ENCODE measurements at regions not wholly inside any gene's neighbourhood (a gene's known extent, or its start where the extent isn't known, plus 50 kb on each side); places are given as distances from the start of the nearest gene placed in this dataset.

DNA sequence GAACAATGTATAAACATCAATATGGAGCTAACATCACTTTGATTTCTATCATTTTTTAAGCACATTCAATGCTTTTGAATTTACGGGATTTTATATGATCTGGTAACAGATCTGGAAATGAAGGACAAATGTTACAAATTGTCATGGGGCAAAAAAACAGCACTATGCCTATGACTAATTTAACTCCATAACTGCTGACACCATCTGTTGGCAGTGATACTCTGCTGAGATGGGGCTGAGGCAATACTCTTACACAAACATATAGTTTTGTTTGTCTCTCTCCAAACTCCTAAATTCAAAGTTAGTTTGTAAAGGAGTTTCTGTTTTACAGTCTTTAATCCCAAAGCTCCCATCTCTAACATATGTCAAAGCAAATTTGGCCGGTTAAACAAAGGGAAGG lies 132.5 kb upstream of the FER start:
- H3K36me3 ChIP-seq (replicated peaks): no peaks in the 10 kb centered on the region
- H3K27me3 ChIP-seq (replicated peaks): no peaks in the 10 kb centered on the region
- TF ChIP-seq CTCF (IDR thresholded peaks at IDR 0.05; ENCODE audit: low read depth, low read length, missing control alignments): no peak
- DNase-seq: no peak
- in situ Hi-C loops (cut with HindIII; ENCODE audit: low pct_ligation_motif_present, low sequenced_read_pairs): no loop called here
- H3K27ac ChIP-seq: no peak overlapping the region
- H3K4me3 ChIP-seq (ENCODE audit: low read depth, low read length): no peak overlapping the region

GRCh38 chr5:108607421-108607820 lies 140.3 kb upstream of the FER start:
- no peaks in the 10 kb centered on the region for H3K27me3 ChIP-seq (replicated peaks)
- TF ChIP-seq CTCF (IDR thresholded peaks at IDR 0.05; ENCODE audit: low read depth, low read length, missing control alignments): no peak
- in situ Hi-C loops (cut with HindIII; ENCODE audit: low pct_ligation_motif_present, low sequenced_read_pairs): no loop called here
- DNase-seq: no peak
- H3K4me3 ChIP-seq (ENCODE audit: low read depth, low read length): no peak overlapping the region
- no peaks in the 10 kb centered on the region for H3K36me3 ChIP-seq (replicated peaks)
- H3K27ac ChIP-seq: no peak overlapping the region

- TF ChIP-seq CTCF (IDR thresholded peaks at IDR 0.05; ENCODE audit: low read depth, low read length, missing control alignments): no peak
- no peak for DNase-seq
- Histone ChIP-seq H3K36me3 (replicated peaks) (no peaks in the 10 kb centered on the region), H3K27me3 (replicated peaks) (no peaks in the 10 kb centered on the region), H3K27ac (no peak overlapping the region), H3K4me3 (ENCODE audit: low read depth, low read length) (no peak overlapping the region)
- in situ Hi-C loops (cut with HindIII; ENCODE audit: low pct_ligation_motif_present, low sequenced_read_pairs): no loop called here
Measured at GRCh38 chr5:108606185-108606584, 141.5 kb upstream of the FER start.

DNA sequence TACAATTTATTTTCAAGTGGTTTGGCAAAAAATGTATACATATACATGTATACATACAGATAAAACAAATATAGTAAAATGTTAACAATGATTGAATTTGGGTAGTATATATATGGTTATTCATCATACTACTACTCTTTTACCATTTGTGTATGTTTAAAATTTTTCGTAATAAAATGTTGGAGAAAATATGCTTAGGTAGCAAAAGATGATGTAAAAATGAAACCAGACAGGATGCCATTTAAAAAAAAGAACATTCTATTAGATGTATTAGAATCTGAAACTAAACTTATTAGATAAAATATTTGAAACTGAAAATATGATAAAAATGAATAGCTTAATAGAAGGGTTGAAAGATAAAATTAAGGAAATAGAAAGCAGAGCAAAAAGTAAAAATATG lies 144.9 kb upstream of the FER start:
- in situ Hi-C loops (cut with HindIII; ENCODE audit: low pct_ligation_motif_present, low sequenced_read_pairs): no loop called here
- Histone ChIP-seq H3K27me3 (replicated peaks) (no peaks in the 10 kb centered on the region), H3K4me3 (ENCODE audit: low read depth, low read length) (no peak overlapping the region), H3K36me3 (replicated peaks) (no peaks in the 10 kb centered on the region), H3K27ac (no peak overlapping the region)
- DNase-seq: no peak
- TF ChIP-seq CTCF (IDR thresholded peaks at IDR 0.05; ENCODE audit: low read depth, low read length, missing control alignments): no peak

- in situ Hi-C loops (cut with HindIII; ENCODE audit: low pct_ligation_motif_present, low sequenced_read_pairs): no loop called here
- DNase-seq: no peak
- TF ChIP-seq CTCF (IDR thresholded peaks at IDR 0.05; ENCODE audit: low read depth, low read length, missing control alignments): no peak
Measured at GRCh38 chr5:108590799-108591198, 156.9 kb upstream of the FER start.

GRCh38 chr5:108588323-108588722 lies 159.4 kb upstream of the FER start:
- in situ Hi-C loops (cut with HindIII; ENCODE audit: low pct_ligation_motif_present, low sequenced_read_pairs): no loop called here
- no peak for DNase-seq
- Histone ChIP-seq H3K27me3 (replicated peaks) (no peaks in the 10 kb centered on the region), H3K36me3 (replicated peaks) (no peaks in the 10 kb centered on the region), H3K27ac (no peak overlapping the region), H3K4me3 (ENCODE audit: low read depth, low read length) (no peak overlapping the region)
- no peak for TF ChIP-seq CTCF (IDR thresholded peaks at IDR 0.05; ENCODE audit: low read depth, low read length, missing control alignments)

More at GRCh38 chr5:108590799-108591198, 156.9 kb upstream of the FER start:
- H3K4me3 ChIP-seq (ENCODE audit: low read depth, low read length): no peak overlapping the region
- H3K27ac ChIP-seq: no peak overlapping the region
- no peaks in the 10 kb centered on the region for H3K36me3 ChIP-seq (replicated peaks)
- no peaks in the 10 kb centered on the region for H3K27me3 ChIP-seq (replicated peaks)

Data from brain microvascular endothelial cell (primary cell).